Skin epidermis (tissue), 12 donors: ENCODE measurements at regions not wholly inside any gene's neighbourhood (a gene's known extent, or its start where the extent isn't known, plus 50 kb on each side); places are given as distances from the start of the nearest gene placed in this dataset.

ENCODE experiments used
- H3K27ac ChIP-seq, 21 experiments: fragments of 200-600 bp; sonication (generic) in 11 of 21; one replicate each; pipeline ENCODE4 v1.5.0; 2020; ENCODE audit warnings: mild to moderate bottlenecking in 3 of 21, inconsistent platforms in 2 of 21, moderate library complexity in 2 of 21
- H3K4me3 ChIP-seq, 7 experiments: fragments of 200-600 bp; sonication (generic) in 2 of 7; one replicate each; pipeline ENCODE4 v1.5.0; 2020; ENCODE audit warnings: inconsistent platforms in 2 of 7, mild to moderate bottlenecking in 2 of 7, moderate library complexity in 1 of 7

DNA sequence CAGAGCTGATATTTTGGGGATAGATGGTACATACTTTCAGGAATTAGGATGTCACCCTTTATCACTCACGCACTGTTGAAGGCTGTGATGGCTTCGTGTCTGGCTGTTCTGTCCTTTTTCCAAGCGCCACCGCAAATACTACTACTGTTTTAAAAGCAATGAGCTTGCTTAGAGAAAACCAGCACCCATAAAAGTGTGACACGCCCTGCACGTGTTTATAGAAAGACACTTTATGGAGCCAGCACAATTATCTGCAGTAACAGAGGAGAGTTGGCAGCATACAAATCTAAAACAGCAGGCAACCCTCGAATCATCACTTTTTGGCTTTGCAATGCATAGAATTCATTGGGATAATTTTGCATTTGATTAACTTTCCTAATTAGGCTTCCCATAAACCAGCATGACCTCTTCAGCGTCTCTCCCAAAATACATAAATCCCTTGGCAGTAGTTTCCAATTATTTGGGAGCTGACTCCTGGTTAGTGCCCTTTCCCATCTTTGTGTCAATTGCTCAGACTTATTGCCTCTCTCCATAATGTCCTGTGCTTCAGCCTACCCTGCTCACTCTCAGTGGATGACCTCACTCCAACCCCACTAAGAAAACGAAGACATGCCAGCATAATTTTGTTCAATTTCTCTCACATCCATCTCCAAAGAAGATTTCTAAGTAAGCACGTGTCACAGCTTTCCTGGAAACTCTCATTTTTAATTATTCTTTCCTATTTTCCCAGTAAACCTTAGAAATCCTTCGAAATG, 118.7 kb upstream of the LARGE1 start:
- H3K4me3 ChIP-seq: no peak overlapping the region
- no peak overlapping the region for H3K27ac ChIP-seq

DNA sequence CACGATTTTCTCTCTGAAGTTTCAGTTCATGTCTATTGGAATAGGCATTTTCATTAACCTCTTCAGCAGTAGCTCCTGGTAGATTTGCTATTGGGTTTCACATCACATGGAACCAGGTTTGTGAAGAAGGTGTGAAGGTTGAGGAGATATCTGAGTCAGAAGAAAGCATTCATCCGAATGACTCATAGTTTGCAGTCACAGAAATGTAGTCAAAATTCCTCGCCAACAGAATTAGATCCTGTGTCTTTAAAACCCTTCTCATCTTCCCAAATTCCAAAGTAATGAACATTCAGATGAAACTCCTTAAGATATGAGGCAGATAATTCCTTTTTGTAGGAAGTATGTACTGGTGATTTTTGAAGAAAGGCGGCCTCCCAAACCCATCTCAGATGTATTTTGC, 125.0 kb upstream of the LARGE1 start:
- H3K4me3 ChIP-seq: no peak overlapping the region
- H3K27ac ChIP-seq: no peak overlapping the region

DNA sequence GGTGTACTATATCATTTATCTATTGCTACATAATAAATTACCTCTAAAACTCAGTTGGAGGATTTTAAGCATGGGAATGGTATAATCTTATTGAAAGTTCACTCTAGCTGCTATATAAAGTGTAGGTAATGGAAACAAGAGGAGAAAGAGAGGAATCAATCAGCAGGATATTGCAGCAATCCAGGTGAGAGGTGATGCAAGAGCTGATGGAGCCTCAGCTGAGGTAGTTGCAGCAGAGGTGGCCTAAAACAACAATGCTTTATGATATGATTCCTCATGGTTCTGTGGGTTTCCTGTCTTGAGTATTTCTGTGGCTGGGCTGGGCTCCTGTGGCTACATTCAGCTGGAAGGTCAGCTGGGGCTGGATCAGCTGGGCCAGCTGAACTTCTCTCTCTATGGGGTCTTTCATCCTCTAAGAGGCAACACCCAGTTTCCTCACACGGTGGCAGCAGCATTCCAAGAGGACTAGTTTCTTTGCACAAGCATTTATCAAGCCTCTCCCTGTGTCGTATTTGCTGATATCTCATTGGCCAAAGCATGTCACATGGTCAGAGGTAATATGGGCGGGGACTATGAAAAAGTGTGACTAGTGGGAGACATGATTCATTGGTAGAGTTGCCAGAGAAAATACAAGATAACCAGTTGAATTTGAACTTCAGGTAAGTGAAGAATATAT, 135.4 kb upstream of the LARGE1 start:
- H3K4me3 ChIP-seq: no peak overlapping the region

DNA sequence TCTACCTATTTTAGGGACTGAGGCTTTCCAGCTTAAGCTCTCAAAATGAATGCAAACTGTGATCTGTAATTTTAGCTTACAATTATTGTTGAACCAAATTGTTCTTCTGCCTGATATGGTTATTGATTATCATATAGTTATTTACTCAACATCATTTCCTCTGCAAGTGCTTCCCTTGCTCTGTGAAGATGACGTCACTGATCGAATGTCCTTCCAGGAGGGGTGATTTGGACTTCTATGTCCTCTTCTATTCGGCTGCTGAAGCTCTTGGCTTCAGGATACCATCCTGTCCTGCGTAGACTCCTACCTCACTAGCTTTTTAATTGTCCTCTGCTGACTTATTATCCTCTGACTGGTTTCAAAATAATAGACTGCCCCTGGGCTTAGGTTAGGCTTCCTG, 137.4 kb upstream of the LARGE1 start:
- no peak overlapping the region for H3K4me3 ChIP-seq

More for the DNA sequence above, 135.4 kb upstream of the LARGE1 start:
- no peak overlapping the region for H3K27ac ChIP-seq

DNA sequence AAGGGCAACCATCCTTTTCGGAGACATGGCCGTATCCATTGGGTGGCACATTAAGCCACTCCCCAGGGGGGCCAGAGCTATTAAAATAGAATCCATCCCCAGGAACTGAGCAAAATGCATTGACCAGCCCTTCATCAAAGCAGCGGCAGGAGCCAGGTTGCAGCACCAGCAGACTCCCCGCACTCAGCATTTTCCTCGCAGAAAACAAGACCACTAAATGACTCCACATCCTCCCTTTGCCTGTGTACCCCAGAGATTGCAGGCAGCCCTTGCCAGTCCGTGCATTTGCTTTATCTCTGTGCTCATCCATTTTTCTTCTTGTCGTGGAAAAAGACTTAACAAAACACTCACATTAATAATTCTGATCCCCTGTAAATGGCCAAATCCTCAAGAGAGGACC, 144.4 kb upstream of the LARGE1 start:
- no peak overlapping the region for H3K4me3 ChIP-seq
- no peak overlapping the region for H3K27ac ChIP-seq

More for the DNA sequence above, 137.4 kb upstream of the LARGE1 start:
- H3K27ac ChIP-seq: no peak overlapping the region

DNA sequence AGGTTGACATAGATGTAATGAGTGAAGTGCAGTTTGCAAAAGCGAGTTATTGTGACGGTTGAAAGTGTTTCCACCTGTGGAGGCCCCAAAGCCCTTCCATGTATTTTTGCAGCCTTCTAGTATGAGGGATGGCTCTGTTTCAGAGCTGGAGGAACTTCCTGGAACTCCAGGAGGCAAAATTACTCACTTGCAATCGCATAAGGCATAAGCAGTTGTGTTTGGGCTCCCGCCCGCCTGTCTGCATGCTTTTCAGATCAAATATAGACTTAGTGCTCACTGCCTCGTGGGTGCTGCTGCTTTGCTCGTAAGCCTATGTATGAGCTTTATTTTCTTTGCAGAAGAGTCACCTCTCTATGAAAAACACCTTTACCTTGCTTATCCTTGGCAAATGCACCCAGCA, 146.8 kb upstream of the LARGE1 start:
- Histone ChIP-seq H3K27ac (no peak overlapping the region), H3K4me3 (no peak overlapping the region)

DNA sequence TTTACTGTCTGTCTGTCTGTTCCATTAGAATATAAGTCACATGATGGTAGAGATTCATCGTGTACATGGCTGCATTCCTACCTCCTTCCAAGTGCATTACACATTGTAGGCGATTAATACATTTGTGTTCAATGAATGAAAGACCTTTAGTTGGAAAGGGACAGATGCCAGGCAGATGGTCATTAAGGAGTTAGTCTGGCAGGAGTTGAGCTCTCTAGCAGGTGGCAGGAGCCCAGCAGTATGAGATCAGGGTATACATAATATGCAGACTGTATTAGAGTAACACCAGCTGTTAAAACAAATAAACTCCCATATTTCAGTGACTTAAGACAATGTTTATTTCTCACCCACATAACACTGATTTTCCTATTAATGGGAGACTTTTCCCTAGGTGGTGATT, 147.7 kb upstream of the LARGE1 start:
- H3K4me3 ChIP-seq: no peak overlapping the region
- no peak overlapping the region for H3K27ac ChIP-seq

DNA sequence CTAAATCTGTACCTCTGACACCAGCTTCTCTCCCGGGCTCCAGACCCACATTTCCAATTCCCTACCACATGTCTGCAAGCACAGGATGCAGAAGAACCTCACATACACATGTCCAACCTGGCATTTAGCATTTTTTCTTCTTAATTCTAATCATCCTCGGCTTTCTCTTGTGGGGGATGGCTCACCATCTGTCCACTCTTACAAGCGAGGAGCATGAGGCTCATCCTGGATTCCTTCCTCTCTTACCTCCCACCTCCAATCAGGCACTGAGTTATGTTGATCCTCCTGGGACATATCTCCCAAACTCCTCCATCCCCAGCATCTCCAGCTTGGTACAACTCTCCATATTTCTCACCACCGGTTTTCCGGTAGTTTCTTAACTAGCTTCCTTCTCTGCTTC, 149.8 kb upstream of the LARGE1 start:
- no peak overlapping the region for H3K27ac ChIP-seq
- no peak overlapping the region for H3K4me3 ChIP-seq

DNA sequence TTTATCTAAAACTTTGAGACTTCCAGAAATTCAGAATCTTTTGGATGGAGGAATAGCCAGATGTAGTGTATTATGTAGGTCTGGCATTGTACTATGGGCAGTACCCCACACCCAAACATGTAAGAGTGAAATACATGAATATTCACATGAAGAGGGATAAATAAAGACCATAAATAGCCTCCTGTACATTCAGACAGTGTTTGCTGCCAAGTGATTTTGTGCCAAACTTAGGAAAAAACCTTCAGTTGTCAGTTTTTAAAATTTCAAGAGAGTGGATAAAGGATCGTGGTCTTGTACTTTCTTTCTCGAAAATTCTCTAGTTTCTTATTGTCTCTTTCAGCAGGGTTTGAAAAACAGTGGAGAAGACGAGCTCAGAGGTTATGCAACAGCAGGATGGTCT, 150.3 kb upstream of the LARGE1 start:
- no peak overlapping the region for H3K27ac ChIP-seq
- no peak overlapping the region for H3K4me3 ChIP-seq

DNA sequence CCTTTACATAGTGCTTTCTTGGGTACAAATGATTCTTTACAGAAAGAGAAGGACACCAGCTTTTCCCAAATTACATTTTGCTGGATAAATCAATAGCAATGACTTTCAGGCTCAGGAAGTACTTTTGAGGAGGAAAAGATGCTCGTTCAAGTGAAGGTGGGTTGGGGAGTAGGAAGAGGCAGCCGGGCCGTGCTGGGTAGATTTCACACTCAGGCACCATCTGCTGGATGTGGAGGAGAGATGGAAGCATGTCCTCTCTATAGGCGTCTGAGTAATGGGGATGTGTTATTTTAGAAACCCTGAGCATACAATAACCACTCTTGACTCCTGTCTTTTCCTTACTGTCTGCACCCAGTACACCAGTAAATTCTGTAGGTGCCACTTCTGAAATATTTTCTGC, 152.3 kb upstream of the LARGE1 start:
- H3K4me3 ChIP-seq: no peak overlapping the region
- H3K27ac ChIP-seq: no peak overlapping the region

DNA sequence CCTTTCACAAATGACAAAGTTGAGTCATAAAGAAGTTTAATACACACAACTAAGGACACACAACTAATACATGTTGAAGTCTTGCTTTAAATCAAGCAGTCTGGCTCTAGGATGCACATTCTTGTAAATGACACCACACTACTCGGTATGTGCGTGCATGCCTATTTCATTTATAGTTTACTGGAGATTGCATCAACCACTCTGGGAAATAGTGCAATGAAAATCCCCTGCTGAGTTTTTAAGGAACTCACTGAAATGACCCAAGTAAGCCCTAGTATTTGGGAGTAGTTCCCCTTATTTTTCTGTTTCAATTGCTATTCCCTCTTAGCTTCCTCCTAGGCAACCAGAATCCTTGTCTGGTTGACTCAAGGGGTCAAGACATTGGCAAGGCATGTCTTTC, 160.2 kb upstream of the LARGE1 start:
- no peak overlapping the region for H3K27ac ChIP-seq
- no peak overlapping the region for H3K4me3 ChIP-seq

DNA sequence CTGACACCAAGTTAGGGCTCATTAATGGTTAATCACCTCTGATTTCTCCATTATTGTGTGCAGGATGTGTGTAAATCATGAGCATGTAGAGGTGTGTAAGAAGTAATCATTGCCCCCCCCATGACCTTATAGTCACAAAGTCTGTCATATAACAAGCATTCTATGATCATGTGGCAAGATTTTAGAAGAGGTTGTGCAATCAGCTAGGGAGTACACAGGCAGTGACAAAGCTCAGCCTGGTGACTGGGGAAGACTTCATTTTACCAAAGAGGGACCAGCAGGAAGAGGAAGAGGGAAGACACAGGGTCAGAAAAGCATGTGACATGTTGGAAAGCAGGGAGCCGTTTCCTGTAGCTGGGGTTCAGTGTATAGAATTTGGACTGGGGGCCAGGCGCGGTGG, 176.5 kb upstream of the LARGE1 start:
- Histone ChIP-seq H3K27ac (no peak overlapping the region), H3K4me3 (no peak overlapping the region)

DNA sequence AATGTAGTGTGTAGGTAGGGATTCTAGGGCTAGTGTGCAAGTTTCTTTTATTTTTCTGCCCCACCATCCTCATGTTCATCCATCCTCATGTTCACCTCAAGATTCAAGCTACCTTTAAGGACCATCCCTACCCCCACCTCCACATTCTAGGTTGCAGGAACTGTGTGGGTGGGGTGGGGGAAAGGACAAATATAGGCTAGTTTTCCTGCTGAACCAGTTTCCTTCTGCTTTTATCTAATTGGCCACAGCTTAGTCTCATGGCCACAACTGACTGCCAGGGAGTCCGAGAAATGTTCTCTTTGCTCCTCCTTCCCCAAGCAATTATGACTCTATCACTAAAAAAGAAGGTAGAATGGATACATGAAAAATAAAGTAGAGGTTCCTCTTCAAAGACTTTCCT, 179.0 kb upstream of the LARGE1 start:
- no peak overlapping the region for H3K4me3 ChIP-seq
- H3K27ac ChIP-seq: no peak overlapping the region

DNA sequence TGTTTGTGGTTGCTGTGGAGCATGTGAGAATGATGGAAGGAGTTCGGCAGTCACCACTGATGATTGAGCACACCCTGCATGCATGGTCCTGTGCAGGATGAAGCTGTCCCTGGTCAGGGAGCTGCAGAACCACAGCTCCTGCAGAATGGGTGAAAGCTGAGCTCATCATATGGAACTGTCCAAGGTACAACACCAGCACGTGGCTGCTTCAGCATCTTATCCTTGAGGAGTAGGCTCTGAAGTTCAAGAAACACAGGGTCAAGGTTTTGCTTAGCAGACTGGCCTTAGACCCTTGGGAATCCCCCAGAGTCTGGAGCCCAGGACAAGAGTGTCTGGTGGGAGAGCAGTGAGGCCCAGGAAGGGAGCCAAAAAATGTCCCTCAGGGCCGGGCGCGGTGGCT, 182.4 kb upstream of the LARGE1 start:
- no peak overlapping the region for H3K27ac ChIP-seq
- no peak overlapping the region for H3K4me3 ChIP-seq

DNA sequence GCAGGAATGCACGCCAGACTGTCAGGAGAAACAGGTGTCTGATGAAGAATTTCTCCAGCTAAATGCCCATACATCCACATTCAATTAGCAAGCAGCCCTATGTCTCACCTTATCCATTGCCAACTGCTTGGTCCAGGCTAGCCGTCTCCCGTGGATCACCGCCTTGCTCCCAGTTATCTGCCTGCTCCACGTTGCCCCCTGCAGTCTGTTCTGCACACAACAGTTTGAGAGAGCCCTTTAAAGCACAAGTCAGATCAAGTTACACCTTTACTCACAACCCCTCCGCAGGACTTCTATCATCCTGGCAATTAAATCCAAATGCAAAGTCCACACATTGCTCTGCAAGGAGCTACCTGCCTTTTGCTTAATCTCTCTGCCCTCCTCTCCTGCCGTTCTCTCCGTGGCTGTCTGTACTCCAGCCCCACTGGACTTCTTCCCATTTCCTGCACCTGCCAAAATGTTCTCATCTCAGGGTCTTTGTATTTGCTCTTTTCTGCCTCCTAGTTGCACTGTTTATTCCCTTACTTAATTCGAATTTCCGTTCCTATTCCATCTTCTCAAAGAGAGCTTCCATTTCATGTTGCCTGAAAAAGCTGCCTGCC, 185.3 kb upstream of the LARGE1 start:
- H3K4me3 ChIP-seq: no peak overlapping the region
- no peak overlapping the region for H3K27ac ChIP-seq

DNA sequence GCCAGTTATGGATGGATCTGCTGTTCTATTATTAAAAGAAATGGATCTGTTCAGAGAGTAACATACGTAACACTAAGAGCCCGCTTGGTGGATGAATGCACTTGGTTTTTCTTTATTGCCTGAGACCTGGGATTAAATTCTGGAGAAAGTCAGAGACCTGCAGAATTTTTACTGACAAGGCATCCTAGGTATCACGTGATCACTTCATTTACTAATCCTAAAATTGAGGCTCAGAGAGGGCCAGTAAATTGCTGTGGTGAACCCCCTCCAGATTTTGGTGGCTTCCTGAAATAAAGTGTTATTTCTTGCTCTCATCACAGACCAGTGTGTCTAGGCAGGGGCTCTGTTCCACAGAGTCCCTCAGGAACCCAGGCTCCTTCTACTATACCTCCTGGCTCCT, 187.9 kb upstream of the LARGE1 start:
- Histone ChIP-seq H3K27ac (no peak overlapping the region), H3K4me3 (no peak overlapping the region)

DNA sequence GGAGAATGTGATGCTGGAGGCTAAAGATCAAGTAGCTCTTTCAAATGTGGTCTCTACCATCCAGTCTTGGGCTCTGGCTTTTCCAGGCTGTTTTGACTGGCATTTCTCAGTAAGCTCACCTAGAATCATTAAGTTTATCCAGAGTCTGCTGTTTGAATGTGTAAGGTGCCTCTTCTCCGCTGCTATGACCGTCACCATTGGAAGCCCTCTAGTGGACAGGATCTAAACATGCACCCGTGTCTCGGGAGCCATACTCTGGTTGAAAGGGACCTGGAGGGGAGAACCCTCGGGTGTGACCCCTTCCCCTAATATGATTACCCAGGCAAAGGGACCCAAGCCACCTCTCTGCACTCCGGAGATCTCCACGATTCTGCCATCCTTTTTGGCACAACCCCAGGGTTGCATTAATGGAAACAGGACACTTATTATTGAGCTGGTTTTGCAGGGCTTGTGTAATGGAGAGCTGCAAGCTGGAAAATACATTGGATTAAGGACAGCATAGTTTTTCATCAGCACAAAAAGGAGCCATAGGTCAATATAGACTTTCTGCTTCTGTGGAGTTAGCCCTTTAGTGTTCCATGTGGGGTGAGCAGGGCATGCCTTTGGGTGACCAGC, 191.0 kb upstream of the LARGE1 start:
- no peak overlapping the region for H3K27ac ChIP-seq
- no peak overlapping the region for H3K4me3 ChIP-seq

DNA sequence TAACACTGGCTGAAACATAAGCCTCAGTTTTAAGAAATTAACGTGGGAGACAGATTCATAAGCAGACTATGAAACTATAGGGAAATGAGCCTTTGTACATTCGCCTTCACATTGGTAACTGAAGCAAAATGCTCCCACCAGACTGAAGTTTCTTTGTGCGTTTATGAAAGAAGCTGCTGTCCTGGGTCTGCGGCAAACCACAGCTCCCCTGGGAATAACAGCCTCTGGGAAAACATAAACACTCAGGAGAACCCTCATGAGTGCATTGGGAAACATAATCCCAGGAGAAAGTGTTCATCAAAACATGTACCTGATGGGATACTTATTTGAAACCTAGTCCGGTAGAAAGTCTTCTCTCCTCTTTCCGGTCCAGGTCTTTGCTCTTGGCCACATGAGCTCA, 193.1 kb upstream of the LARGE1 start:
- H3K4me3 ChIP-seq: no peak overlapping the region
- no peak overlapping the region for H3K27ac ChIP-seq

DNA sequence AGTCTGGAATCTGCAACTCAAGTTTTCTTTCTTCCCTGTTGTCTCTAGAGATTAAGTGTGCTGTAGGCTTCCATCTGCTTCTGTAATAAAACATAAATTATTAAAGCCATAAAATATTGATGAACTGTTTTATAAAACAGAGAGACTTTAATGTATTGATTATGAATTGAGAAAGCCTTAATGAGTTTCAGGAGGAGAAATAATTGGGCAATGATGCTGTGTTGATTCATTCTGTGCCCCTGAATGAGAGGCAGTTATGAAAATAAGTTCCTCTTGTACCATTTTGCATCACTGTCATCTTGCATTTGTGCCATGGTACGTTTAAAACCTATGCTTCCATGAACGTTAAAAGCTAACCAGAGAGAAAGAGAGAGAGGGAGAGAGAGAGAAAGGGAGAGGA, 194.1 kb upstream of the LARGE1 start:
- Histone ChIP-seq H3K4me3 (no peak overlapping the region), H3K27ac (no peak overlapping the region)

DNA sequence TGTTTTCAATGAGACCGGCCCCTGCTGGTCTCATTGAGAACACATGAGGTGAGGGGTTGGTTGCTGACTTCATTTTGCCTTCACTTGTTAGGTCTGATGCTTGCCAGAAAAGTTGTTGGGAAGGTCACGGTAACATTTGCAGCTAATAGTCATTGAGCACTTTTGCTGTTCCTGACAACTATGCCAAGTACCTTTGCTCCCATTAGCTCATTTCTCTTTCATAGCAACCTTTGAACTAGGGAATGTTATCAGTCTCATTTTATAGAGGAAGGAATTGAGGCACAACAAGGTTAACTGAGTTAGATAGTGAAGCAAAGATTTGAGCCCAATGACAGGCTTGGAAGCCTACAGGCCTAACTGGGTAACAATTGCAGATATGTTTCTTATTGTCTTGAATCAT, 195.4 kb upstream of the LARGE1 start:
- no peak overlapping the region for H3K27ac ChIP-seq
- H3K4me3 ChIP-seq: no peak overlapping the region

DNA sequence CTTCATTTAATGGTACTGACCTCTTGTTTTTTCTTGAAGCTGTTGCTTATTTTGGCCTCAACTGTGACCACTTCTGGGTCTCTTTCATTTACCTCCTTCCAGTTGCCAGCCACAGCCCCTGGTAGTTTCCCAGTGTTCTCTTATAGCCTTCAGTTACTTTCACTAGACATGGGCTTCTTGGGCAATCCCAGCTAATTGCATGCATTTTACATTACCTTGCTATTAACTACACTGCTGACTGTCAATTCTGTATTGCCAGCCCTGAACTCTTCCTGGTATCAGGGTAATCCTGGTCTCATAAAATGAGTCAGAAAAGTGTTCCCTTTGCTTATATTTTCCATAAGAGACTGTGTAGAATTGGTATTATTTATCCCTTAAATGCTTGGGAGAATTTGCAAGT, 195.8 kb upstream of the LARGE1 start:
- Histone ChIP-seq H3K4me3 (no peak overlapping the region), H3K27ac (no peak overlapping the region)
